Type B pancreatic cell (in vitro differentiated cells): ENCODE measurements at regions not wholly inside any gene's neighbourhood (a gene's known extent, or its start where the extent isn't known, plus 50 kb on each side); places are given as distances from the start of the nearest gene placed in this dataset.

Source experiments
- DNase-seq: peaks from one replicate; pipeline ENCODE4 v3.0.0; 2021; ENCODE audit warnings: mixed read lengths; ENCODE audit not compliant: unreplicated experiment; ENCODE audit errors: extremely low spot score
- H3K27ac Mint-ChIP-seq: 2 replicates; pipeline ENCODE4 v1.8.0; 2021; ENCODE audit warnings: mild to moderate bottlenecking, mixed read lengths
- H3K27me3 Mint-ChIP-seq: 2 replicates; pipeline ENCODE4 v1.8.0; 2021; ENCODE audit warnings: mixed read lengths
- H3K36me3 Mint-ChIP-seq: 2 replicates; pipeline ENCODE4 v1.8.0; 2021; ENCODE audit warnings: mixed read lengths
- H3K4me1 Mint-ChIP-seq: one replicate; pipeline ENCODE4 v1.8.0; 2021; ENCODE audit warnings: mixed read lengths; ENCODE audit not compliant: unreplicated experiment
- H3K4me3 Mint-ChIP-seq: 2 replicates; pipeline ENCODE4 v1.8.0; 2021; ENCODE audit warnings: mild to moderate bottlenecking, mixed read lengths
- H3K9me3 Mint-ChIP-seq: 2 replicates; pipeline ENCODE4 v1.8.0; 2021; ENCODE audit warnings: mixed read lengths
- CTCF ChIP-seq: fragments of 200-600 bp; sonication (generic); conservative IDR thresholded peaks from 2 replicates; pipeline ENCODE4 v1.5.0; 2021; ENCODE audit warnings: antibody characterized with exemption, mild to moderate bottlenecking

- DNase-seq, result no peak
- peaks cover 3% of the 10 kb centered on the region for H3K36me3 Mint-ChIP-seq
- H3K27ac Mint-ChIP-seq, result no peak overlapping the region
- no peaks in the 10 kb centered on the region for H3K4me1 Mint-ChIP-seq
- TF ChIP-seq CTCF, result no peak
- no peaks in the 10 kb centered on the region for H3K9me3 Mint-ChIP-seq
- H3K4me3 Mint-ChIP-seq, result no peak overlapping the region
- peaks cover 5% of the 10 kb centered on the region for H3K27me3 Mint-ChIP-seq
Measured at GRCh38 chr6:44701637-44702101, 314.2 kb downstream of the CDC5L start.

- H3K4me1 Mint-ChIP-seq, result no peaks in the 10 kb centered on the region
- peaks cover 3% of the 10 kb centered on the region for H3K36me3 Mint-ChIP-seq
- H3K27me3 Mint-ChIP-seq, result peaks cover 5% of the 10 kb centered on the region
- H3K9me3 Mint-ChIP-seq, result no peaks in the 10 kb centered on the region
- TF ChIP-seq CTCF, result no peak
- no peak for DNase-seq
- H3K27ac Mint-ChIP-seq, result no peak overlapping the region
- no peak overlapping the region for H3K4me3 Mint-ChIP-seq
Measured at GRCh38 chr6:44702292-44702691, 314.8 kb downstream of the CDC5L start.

GRCh38 chr6:44704240-44705150 is 317.0 kb downstream of the CDC5L start:
- Mint-ChIP-seq H3K9me3 (no peaks in the 10 kb centered on the region), H3K4me3 (no peak overlapping the region), H3K36me3 (peaks cover 3% of the 10 kb centered on the region), H3K27ac (no peak overlapping the region), H3K4me1 (no peaks in the 10 kb centered on the region), H3K27me3 (peaks cover 3% of the 10 kb centered on the region)
- DNase-seq, result no peak
- no peak for TF ChIP-seq CTCF

- H3K27ac Mint-ChIP-seq, result no peak overlapping the region
Measured at GRCh38 chr6:44705596-44705995, 318.1 kb downstream of the CDC5L start.

GRCh38 chr6:44706011-44706410 is 318.5 kb downstream of the CDC5L start:
- no peaks in the 10 kb centered on the region for H3K9me3 Mint-ChIP-seq
- no peak for TF ChIP-seq CTCF
- peaks cover 3% of the 10 kb centered on the region for H3K27me3 Mint-ChIP-seq
- H3K36me3 Mint-ChIP-seq, result peaks cover 3% of the 10 kb centered on the region
- H3K4me1 Mint-ChIP-seq, result no peaks in the 10 kb centered on the region
- no peak for DNase-seq
- H3K27ac Mint-ChIP-seq, result no peak overlapping the region
- H3K4me3 Mint-ChIP-seq, result no peak overlapping the region

More at GRCh38 chr6:44705596-44705995, 318.1 kb downstream of the CDC5L start:
- Mint-ChIP-seq H3K27me3 (peaks cover 3% of the 10 kb centered on the region), H3K4me3 (no peak overlapping the region), H3K4me1 (no peaks in the 10 kb centered on the region), H3K36me3 (peaks cover 3% of the 10 kb centered on the region), H3K9me3 (no peaks in the 10 kb centered on the region)
- TF ChIP-seq CTCF, result no peak
- no peak for DNase-seq
